ENCODE measurements at regions not wholly inside any gene's neighbourhood (a gene's known extent, or its start where the extent isn't known, plus 50 kb on each side); places are given as distances from the start of the nearest gene placed in this dataset.

DNA sequence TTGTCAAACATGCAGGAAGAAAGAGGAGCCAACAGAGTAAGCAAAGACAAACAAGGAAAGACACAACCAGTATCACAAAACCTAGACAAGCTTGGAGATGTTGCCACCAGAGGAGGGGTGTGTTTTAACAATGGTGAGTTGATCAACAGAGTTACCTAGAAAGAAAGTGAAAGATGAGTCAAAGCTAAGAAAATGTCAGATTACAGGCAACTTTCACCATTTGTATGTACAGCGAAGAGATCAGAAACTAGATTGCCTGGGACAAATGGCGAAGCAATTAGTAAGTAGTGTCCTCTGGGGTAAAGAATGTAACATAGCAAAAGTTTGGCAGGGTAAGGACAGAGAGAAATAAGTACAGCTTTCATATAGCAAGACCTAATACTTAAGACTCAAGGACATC is 51.6 kb upstream of the POU3F2 start:
- Histone ChIP-seq H4K5ac (ENCODE audit: insufficient read length, low read depth, low read length) (no peak overlapping the region), H3K36me3 (ENCODE audit: control insufficient read depth in 2 of 4, insufficient read depth in 4 of 4, low read length in 3 of 4) (no peaks in the 10 kb centered on the region), H2BK12ac (ENCODE audit: low read depth, low read length) (no peak overlapping the region), H3K9ac (replicated peaks in 1 of 4; ENCODE audit: extremely low read depth in 1 of 4, low read depth in 3 of 4, low read length in 3 of 4) (no peak overlapping the region), H3K23ac (ENCODE audit: insufficient read length) (no peak overlapping the region), H2BK120ac (replicated peaks; ENCODE audit: low read depth, low read length) (no peak overlapping the region), H3K4ac (replicated peaks; ENCODE audit: insufficient read length, low read depth, low read length) (no peak overlapping the region), H2AK5ac (ENCODE audit: low read depth, low read length) (no peak overlapping the region), H3K79me2 (ENCODE audit: control insufficient read depth in 1 of 2, insufficient read depth in 2 of 2, low read length in 2 of 2) (no peaks in the 10 kb centered on the region), H2AFZ (ENCODE audit: low read length) (0 out of 2 replicates have a peak overlapping the region, but pooled peaks have one; percentile 37), H3K79me1 (ENCODE audit: low read depth, low read length) (no peaks in the 10 kb centered on the region), H3K27ac (ENCODE audit: low read depth, low read length) (no peak overlapping the region), H4K8ac (ENCODE audit: extremely low read depth, insufficient read depth, low read length) (no peak overlapping the region), H3K9me3 (ENCODE audit: insufficient read depth in 2 of 2, low read depth in 1 of 2, low read length in 1 of 2) (no peaks in the 10 kb centered on the region), H2BK15ac (ENCODE audit: low read length) (no peak overlapping the region), H3K4me2 (ENCODE audit: insufficient read depth in 1 of 2, low read depth in 2 of 2, low read length in 2 of 2) (no peak overlapping the region), H3K27me3 (replicated peaks in 1 of 4; ENCODE audit: control insufficient read depth in 3 of 4, extremely low read depth in 1 of 4, insufficient read depth in 3 of 4, low read length in 3 of 4) (no peaks in the 10 kb centered on the region), H3K23me2 (ENCODE audit: low read depth, low read length) (no peaks in the 10 kb centered on the region), H3K4me3 (ENCODE audit: extremely low read depth in 1 of 4, insufficient read depth in 2 of 4, low read depth in 3 of 4, low read length in 4 of 4) (no peak overlapping the region), H4K20me1 (replicated peaks in 1 of 2; ENCODE audit: control insufficient read depth in 1 of 2, insufficient read depth in 2 of 2, low read length in 2 of 2) (no peaks in the 10 kb centered on the region), H2BK5ac (ENCODE audit: low read depth, low read length) (no peak overlapping the region), H3K18ac (ENCODE audit: extremely low read depth, low read length) (no peak overlapping the region), H3K4me1 (replicated peaks in 1 of 4; ENCODE audit: control insufficient read depth in 3 of 4, insufficient read depth in 4 of 4, low read length in 3 of 4) (peaks cover 0 to 4% (median 0%) of the 10 kb centered on the region in 4 experiments; a peak in 2 of 7 replicates), H2BK20ac (ENCODE audit: low read length) (no peak overlapping the region), H3K14ac (ENCODE audit: insufficient read length) (no peak overlapping the region), H4K91ac (replicated peaks; ENCODE audit: insufficient read length, low read length) (no peak overlapping the region), H3K56ac (replicated peaks; ENCODE audit: insufficient read length, low read depth, low read length) (no peak overlapping the region)
- ChIA-PET CTCF (ENCODE audit: partially characterized antibody) (interaction anchor here (0.6 kb wide), 1 partner anchor 322 kb away, joined by 3 read pairs; no protein-coding TSS in a partner anchor), POLR2A (ENCODE audit: partially characterized antibody) (no interaction called here)
- 65% methylated on average over 2 of the region's 2 CpGs; no CpG with 5 or more reads in 1 of the 2 experiments for WGBS, 2 experiments (ENCODE audit: extremely low coverage in 1 of 2, insufficient coverage in 1 of 2, insufficient read length in 1 of 2, insufficient replicate concordance in 2 of 2, low coverage in 1 of 2, low lambda C conversion rate in 2 of 2, missing lambda C conversion rate in 1 of 2)
- no peak for DNase-seq (ENCODE audit: low read depth in 1 of 2, low spot score in 2 of 2)
- FAIRE-seq: no peak
- TF ChIP-seq HDAC2 (IDR thresholded peaks at IDR 0.05; ENCODE audit: borderline replicate concordance in 1 of 2, low read depth in 2 of 2, low read length in 2 of 2) (no peak), SRF (IDR thresholded peaks at IDR 0.05; ENCODE audit: low read depth, low read length) (no peak), SP1 (IDR thresholded peaks at IDR 0.05; ENCODE audit: low read depth, low read length) (no peak), RFX5 (IDR thresholded peaks at IDR 0.05; ENCODE audit: borderline replicate concordance, low read depth, low read length) (no peak), POU5F1 (IDR thresholded peaks at IDR 0.05; ENCODE audit: low read depth, low read length) (no peak), CHD2 (IDR thresholded peaks at IDR 0.05; ENCODE audit: low read length) (no peak), ASH2L (IDR thresholded peaks at IDR 0.05; ENCODE audit: low read length) (no peak), KDM4A (IDR thresholded peaks at IDR 0.05; ENCODE audit: low read depth, low read length, severe bottlenecking) (no peak), CEBPB (IDR thresholded peaks at IDR 0.05; ENCODE audit: low read depth, low read length) (no peak), YY1 (IDR thresholded peaks at IDR 0.05; ENCODE audit: low read depth, low read length) (no peak), RBBP5 (IDR thresholded peaks at IDR 0.05; ENCODE audit: borderline replicate concordance, low read depth, low read length) (no peak)
- TF ChIP-seq, protein P1, sequence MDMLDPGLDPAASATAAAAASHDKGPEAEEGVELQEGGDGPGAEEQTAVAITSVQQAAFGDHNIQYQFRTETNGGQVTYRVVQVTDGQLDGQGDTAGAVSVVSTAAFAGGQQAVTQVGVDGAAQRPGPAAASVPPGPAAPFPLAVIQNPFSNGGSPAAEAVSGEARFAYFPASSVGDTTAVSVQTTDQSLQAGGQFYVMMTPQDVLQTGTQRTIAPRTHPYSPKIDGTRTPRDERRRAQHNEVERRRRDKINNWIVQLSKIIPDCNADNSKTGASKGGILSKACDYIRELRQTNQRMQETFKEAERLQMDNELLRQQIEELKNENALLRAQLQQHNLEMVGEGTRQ (IDR thresholded peaks at IDR 0.05; ENCODE audit: low read length): no peak
- TF ChIP-seq, protein P2, sequence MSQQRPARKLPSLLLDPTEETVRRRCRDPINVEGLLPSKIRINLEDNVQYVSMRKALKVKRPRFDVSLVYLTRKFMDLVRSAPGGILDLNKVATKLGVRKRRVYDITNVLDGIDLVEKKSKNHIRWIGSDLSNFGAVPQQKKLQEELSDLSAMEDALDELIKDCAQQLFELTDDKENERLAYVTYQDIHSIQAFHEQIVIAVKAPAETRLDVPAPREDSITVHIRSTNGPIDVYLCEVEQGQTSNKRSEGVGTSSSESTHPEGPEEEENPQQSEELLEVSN (IDR thresholded peaks at IDR 0.05): no peak
